Activated T-cell treated with anti-CD3 and anti-CD28 coated beads, Interleukin-2, amount 50 U/mL, for 48 hours (primary cell): ENCODE measurements at regions not wholly inside any gene's neighbourhood (a gene's known extent, or its start where the extent isn't known, plus 50 kb on each side); places are given as distances from the start of the nearest gene placed in this dataset.

Source experiments
- DNase-seq, 2 experiments: peaks; one replicate each; pipeline ENCODE4 v3.0.0-alpha.2; 2020

- no peak for DNase-seq
Observed at GRCh38 chr6:168130697-168131371, 51.8 kb upstream of the FRMD1 start.

GRCh38 chr6:168130168-168130696 lies 51.2 kb upstream of the FRMD1 start:
- DNase-seq = no peak

GRCh38 chr6:168129292-168130167 lies 50.5 kb upstream of the FRMD1 start:
- DNase-seq = no peak

GRCh38 chr6:168128631-168129291 lies 49.7 kb upstream of the FRMD1 start:
- peak in 1 of 2 experiments; percentile 1 for DNase-seq
